ENCODE measurements at regions not wholly inside any gene's neighbourhood (a gene's known extent, or its start where the extent isn't known, plus 50 kb on each side); places are given as distances from the start of the nearest gene placed in this dataset.

DNA sequence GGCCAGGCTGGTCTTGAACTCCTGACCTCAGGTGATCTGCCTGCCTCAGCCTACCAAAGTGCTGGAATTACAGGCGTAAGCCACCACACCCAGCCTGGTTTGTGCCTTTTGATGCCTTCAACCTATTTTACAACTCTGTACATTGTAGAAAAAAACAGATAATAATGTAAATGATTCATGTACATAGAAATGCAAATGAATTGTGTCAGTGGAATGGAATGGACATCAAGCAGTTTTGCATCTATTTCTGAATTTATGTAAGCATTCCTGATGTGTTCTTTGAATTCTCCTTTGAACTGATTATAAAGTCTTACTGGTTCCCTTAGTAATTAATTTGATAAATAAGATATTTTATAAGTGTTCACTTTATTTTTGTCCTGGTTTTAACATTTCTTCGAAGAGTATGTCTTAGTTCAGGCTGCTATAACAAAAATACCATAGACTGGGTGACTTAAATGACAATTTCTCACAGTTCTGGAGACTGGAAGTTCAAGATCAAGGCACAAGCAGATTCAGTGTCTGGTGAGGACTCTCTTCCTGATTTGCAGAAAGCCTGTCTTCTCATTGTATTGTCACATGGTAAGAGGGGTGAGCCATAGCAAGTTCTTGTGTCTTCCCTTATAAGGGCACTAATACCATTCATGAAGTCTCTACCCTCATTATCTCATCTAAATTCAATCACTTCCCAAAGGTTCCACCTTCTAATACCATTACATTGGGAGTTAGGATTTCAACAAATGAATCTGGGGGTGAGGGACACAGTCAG, 162.2 kb upstream of the S100G start:
- Histone ChIP-seq H3K4me1 (ENCODE audit: low read length) (peaks cover 7% of the 10 kb centered on the region), H3K4me3 (ENCODE audit: low read length) (no peak overlapping the region), H2AFZ (ENCODE audit: low read depth, low read length) (no peak overlapping the region), H4K20me1 (ENCODE audit: insufficient read depth, low read length) (no peaks in the 10 kb centered on the region), H3K9me3 (ENCODE audit: insufficient read depth, low read length) (no peaks in the 10 kb centered on the region), H3K79me2 (ENCODE audit: low read length) (no peaks in the 10 kb centered on the region), H3K27me3 (ENCODE audit: low read depth, low read length) (no peaks in the 10 kb centered on the region), H3K4me2 (ENCODE audit: low read length) (no peak overlapping the region), H3K36me3 (replicated peaks; ENCODE audit: low read depth, low read length) (no peaks in the 10 kb centered on the region), H3K27ac (ENCODE audit: low read length) (no peak overlapping the region), H3K9ac (ENCODE audit: low read length) (no peak overlapping the region)
- TF ChIP-seq CTCF (IDR thresholded peaks at IDR 0.05; ENCODE audit: low read depth, low read length) (no peak), EZH2phosphoT487 (IDR thresholded peaks at IDR 0.05; ENCODE audit: low read depth) (no peak)

DNA sequence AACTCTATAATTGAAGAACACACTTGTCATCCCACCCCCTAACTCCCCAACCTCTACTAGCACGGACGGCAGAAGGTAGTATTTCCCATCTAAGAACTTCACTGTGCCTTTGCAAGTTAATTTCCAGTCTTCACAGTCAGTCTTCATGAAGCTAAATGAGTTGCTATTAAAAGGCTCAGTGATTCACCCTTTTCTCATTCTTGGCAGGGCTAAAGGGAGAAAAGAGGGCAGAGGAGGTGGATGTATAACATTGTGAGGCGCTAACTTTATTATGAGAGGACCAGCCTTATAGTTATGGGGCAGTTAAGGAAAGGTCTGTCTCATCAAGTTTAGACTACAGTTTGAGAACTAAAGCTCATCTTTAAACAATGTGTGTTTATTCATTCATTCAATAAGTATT, 161.0 kb upstream of the S100G start:
- Histone ChIP-seq H3K9me3 (ENCODE audit: insufficient read depth, low read length) (no peaks in the 10 kb centered on the region), H3K27me3 (ENCODE audit: low read depth, low read length) (no peaks in the 10 kb centered on the region), H3K79me2 (ENCODE audit: low read length) (no peaks in the 10 kb centered on the region), H3K36me3 (replicated peaks; ENCODE audit: low read depth, low read length) (no peaks in the 10 kb centered on the region), H3K4me2 (ENCODE audit: low read length) (no peak overlapping the region), H4K20me1 (ENCODE audit: insufficient read depth, low read length) (no peaks in the 10 kb centered on the region), H3K4me3 (ENCODE audit: low read length) (no peak overlapping the region), H3K9ac (ENCODE audit: low read length) (no peak overlapping the region), H3K4me1 (ENCODE audit: low read length) (peaks cover 7% of the 10 kb centered on the region), H2AFZ (ENCODE audit: low read depth, low read length) (no peak overlapping the region), H3K27ac (ENCODE audit: low read length) (no peak overlapping the region)
- TF ChIP-seq EZH2phosphoT487 (IDR thresholded peaks at IDR 0.05; ENCODE audit: low read depth) (no peak), CTCF (IDR thresholded peaks at IDR 0.05; ENCODE audit: low read depth, low read length) (no peak)

DNA sequence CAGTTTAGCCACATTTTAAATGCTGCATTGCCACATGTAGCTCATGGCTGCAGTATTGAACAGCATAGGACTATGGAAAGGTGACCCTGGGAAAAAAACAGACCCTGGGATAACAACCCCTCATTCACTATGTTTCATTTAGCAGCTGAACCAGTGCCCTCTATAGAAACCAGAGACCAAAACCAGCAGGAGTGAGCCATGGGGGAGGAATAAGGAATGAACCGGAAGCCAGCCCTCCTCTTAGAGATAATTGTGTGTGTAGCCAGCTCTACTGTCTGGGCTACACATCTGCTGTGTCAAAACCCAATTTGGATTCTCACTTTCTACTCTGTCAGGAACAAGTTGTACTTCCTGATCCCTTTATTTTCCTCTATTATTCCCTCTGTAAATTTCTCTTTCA, 158.5 kb upstream of the S100G start:
- Histone ChIP-seq H3K4me2 (ENCODE audit: low read length) (no peak overlapping the region), H3K27ac (ENCODE audit: low read length) (no peak overlapping the region), H4K20me1 (ENCODE audit: insufficient read depth, low read length) (no peaks in the 10 kb centered on the region), H3K36me3 (replicated peaks; ENCODE audit: low read depth, low read length) (no peaks in the 10 kb centered on the region), H3K4me1 (ENCODE audit: low read length) (no peaks in the 10 kb centered on the region), H3K9me3 (ENCODE audit: insufficient read depth, low read length) (no peaks in the 10 kb centered on the region), H3K27me3 (ENCODE audit: low read depth, low read length) (no peaks in the 10 kb centered on the region), H3K4me3 (ENCODE audit: low read length) (no peak overlapping the region), H2AFZ (ENCODE audit: low read depth, low read length) (no peak overlapping the region), H3K9ac (ENCODE audit: low read length) (no peak overlapping the region), H3K79me2 (ENCODE audit: low read length) (no peaks in the 10 kb centered on the region)
- TF ChIP-seq EZH2phosphoT487 (IDR thresholded peaks at IDR 0.05; ENCODE audit: low read depth) (no peak), CTCF (IDR thresholded peaks at IDR 0.05; ENCODE audit: low read depth, low read length) (no peak)

- no peak for TF ChIP-seq EZH2phosphoT487 (IDR thresholded peaks at IDR 0.05; ENCODE audit: low read depth)
- TF ChIP-seq CTCF (IDR thresholded peaks at IDR 0.05; ENCODE audit: low read depth, low read length), result no peak
- Histone ChIP-seq H3K4me2 (ENCODE audit: low read length) (no peak overlapping the region), H3K27me3 (ENCODE audit: low read depth, low read length) (no peaks in the 10 kb centered on the region), H3K9ac (ENCODE audit: low read length) (no peak overlapping the region), H3K4me3 (ENCODE audit: low read length) (no peak overlapping the region), H3K36me3 (replicated peaks; ENCODE audit: low read depth, low read length) (no peaks in the 10 kb centered on the region), H3K79me2 (ENCODE audit: low read length) (no peaks in the 10 kb centered on the region), H3K9me3 (ENCODE audit: insufficient read depth, low read length) (no peaks in the 10 kb centered on the region), H2AFZ (ENCODE audit: low read depth, low read length) (no peak overlapping the region), H3K27ac (ENCODE audit: low read length) (no peak overlapping the region), H3K4me1 (ENCODE audit: low read length) (no peaks in the 10 kb centered on the region), H4K20me1 (ENCODE audit: insufficient read depth, low read length) (no peaks in the 10 kb centered on the region)
Measured at GRCh38 chrX:16496175-16496574, 153.8 kb upstream of the S100G start.

Measured in OCI-LY3 (cell line).